ENCODE measurements at regions not wholly inside any gene's neighbourhood (a gene's known extent, or its start where the extent isn't known, plus 50 kb on each side); places are given as distances from the start of the nearest gene placed in this dataset.

GRCh38 chr9:107739601-107740082 lies 250.1 kb upstream of the KLF4 start:
- no peak for TF ChIP-seq CTCF (conservative IDR thresholded peaks at IDR 0.05; ENCODE audit: low read depth in 2 of 2)
- TF ChIP-seq EZH2phosphoT487 (IDR thresholded peaks at IDR 0.05; ENCODE audit: unreplicated experiment), result no peak
- no peak for TF ChIP-seq POLR2AphosphoS5 (IDR thresholded peaks at IDR 0.05; ENCODE audit: low read depth)
- TF ChIP-seq REST (IDR thresholded peaks at IDR 0.05; ENCODE audit: unreplicated experiment), result no peak
- TF ChIP-seq JUNB (IDR thresholded peaks at IDR 0.05; ENCODE audit: unreplicated experiment), result no peak
- TF ChIP-seq EZH2 (IDR thresholded peaks at IDR 0.05; ENCODE audit: low read depth, unreplicated experiment), result no peak
- TF ChIP-seq NANOG (IDR thresholded peaks at IDR 0.05; ENCODE audit: borderline replicate concordance), result no peak
- no peak for TF ChIP-seq CREB1 (CRISPR knock-in tag; IDR thresholded peaks at IDR 0.05; ENCODE audit: low read depth)
- TF ChIP-seq STAT1 (IDR thresholded peaks at IDR 0.05; ENCODE audit: unreplicated experiment), result no peak
- TF ChIP-seq ZNF331 (CRISPR knock-in tag; IDR thresholded peaks at IDR 0.05; ENCODE audit: low read depth), result no peak
- no peak for TF ChIP-seq ZNF114 (CRISPR knock-in tag; IDR thresholded peaks at IDR 0.05)
- TF ChIP-seq ZNF462 (CRISPR knock-in tag; IDR thresholded peaks at IDR 0.05), result no peak

Data from GM23338 (cell line).